Osteocyte (in vitro differentiated cells): ENCODE measurements at regions not wholly inside any gene's neighbourhood (a gene's known extent, or its start where the extent isn't known, plus 50 kb on each side); places are given as distances from the start of the nearest gene placed in this dataset.

ENCODE experiments used
- DNase-seq: peaks from one replicate; pipeline ENCODE4 v3.0.0; 2021; ENCODE audit warnings: mixed read lengths; ENCODE audit not compliant: unreplicated experiment; ENCODE audit errors: extremely low spot score
- H3K27ac Mint-ChIP-seq: one replicate; pipeline ENCODE4 v1.8.0; 2021; ENCODE audit warnings: mild to moderate bottlenecking, mixed read lengths; ENCODE audit not compliant: unreplicated experiment
- H3K27me3 Mint-ChIP-seq: one replicate; pipeline ENCODE4 v1.8.0; 2021; ENCODE audit warnings: mixed read lengths; ENCODE audit not compliant: unreplicated experiment
- H3K36me3 Mint-ChIP-seq: one replicate; pipeline ENCODE4 v1.8.0; 2021; ENCODE audit warnings: mixed read lengths; ENCODE audit not compliant: unreplicated experiment
- H3K4me1 Mint-ChIP-seq: one replicate; pipeline ENCODE4 v1.8.0; 2021; ENCODE audit warnings: mixed read lengths; ENCODE audit not compliant: unreplicated experiment
- H3K4me3 Mint-ChIP-seq: one replicate; pipeline ENCODE4 v1.8.0; 2021; ENCODE audit warnings: mild to moderate bottlenecking, moderate library complexity, mixed read lengths; ENCODE audit not compliant: unreplicated experiment
- H3K9me3 Mint-ChIP-seq: one replicate; pipeline ENCODE4 v1.8.0; 2021; ENCODE audit warnings: mixed read lengths; ENCODE audit not compliant: unreplicated experiment
- TF ChIP-seq, protein P1 (sequence below): fragments of 200-600 bp; sonication (generic); IDR thresholded peaks from 2 replicates; pipeline ENCODE4 v1.5.0; 2021; ENCODE audit warnings: antibody characterized with exemption, mild to moderate bottlenecking, moderate library complexity

- Mint-ChIP-seq H3K4me1 (peaks cover 10% of the 10 kb centered on the region), H3K27me3 (no peaks in the 10 kb centered on the region), H3K27ac (no peak overlapping the region), H3K36me3 (no peaks in the 10 kb centered on the region), H3K4me3 (no peak overlapping the region), H3K9me3 (no peaks in the 10 kb centered on the region)
- TF ChIP-seq, protein P1, sequence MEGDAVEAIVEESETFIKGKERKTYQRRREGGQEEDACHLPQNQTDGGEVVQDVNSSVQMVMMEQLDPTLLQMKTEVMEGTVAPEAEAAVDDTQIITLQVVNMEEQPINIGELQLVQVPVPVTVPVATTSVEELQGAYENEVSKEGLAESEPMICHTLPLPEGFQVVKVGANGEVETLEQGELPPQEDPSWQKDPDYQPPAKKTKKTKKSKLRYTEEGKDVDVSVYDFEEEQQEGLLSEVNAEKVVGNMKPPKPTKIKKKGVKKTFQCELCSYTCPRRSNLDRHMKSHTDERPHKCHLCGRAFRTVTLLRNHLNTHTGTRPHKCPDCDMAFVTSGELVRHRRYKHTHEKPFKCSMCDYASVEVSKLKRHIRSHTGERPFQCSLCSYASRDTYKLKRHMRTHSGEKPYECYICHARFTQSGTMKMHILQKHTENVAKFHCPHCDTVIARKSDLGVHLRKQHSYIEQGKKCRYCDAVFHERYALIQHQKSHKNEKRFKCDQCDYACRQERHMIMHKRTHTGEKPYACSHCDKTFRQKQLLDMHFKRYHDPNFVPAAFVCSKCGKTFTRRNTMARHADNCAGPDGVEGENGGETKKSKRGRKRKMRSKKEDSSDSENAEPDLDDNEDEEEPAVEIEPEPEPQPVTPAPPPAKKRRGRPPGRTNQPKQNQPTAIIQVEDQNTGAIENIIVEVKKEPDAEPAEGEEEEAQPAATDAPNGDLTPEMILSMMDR = no peak
- DNase-seq = no peak
These were observed 207.3 kb upstream of the POT1 start for GRCh38 chr7:125136755-125137532.

- Mint-ChIP-seq H3K4me1 (peaks cover 10% of the 10 kb centered on the region), H3K4me3 (no peak overlapping the region), H3K27me3 (no peaks in the 10 kb centered on the region), H3K36me3 (no peaks in the 10 kb centered on the region), H3K27ac (no peak overlapping the region), H3K9me3 (no peaks in the 10 kb centered on the region)
- TF ChIP-seq, protein P1 = no peak
- no peak for DNase-seq
These were observed 206.7 kb upstream of the POT1 start for GRCh38 chr7:125136341-125136740.

DNA sequence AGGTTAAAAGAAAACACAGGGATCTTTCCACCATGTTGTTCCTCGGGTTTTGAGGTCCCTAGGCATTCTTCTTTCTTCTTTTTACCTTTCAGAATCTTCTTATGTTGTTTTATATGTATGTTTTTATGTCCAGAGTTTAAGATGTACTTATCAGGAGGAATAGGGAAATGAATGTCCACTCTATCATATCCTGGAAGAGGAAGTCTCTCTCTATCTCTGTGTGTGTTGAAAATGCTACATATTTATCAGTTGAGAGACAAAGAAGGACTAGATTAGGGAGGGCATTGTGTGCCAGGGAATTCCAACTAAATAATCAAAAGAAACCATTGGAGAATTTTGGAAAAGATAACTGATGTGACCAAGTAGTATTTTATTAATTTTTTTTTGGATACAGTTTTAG is 200.5 kb upstream of the POT1 start:
- DNase-seq = no peak
- H3K4me1 Mint-ChIP-seq = peaks cover 16% of the 10 kb centered on the region
- TF ChIP-seq, protein P1 = no peak
- no peaks in the 10 kb centered on the region for H3K27me3 Mint-ChIP-seq
- H3K27ac Mint-ChIP-seq = no peak overlapping the region
- H3K36me3 Mint-ChIP-seq = no peaks in the 10 kb centered on the region
- no peak overlapping the region for H3K4me3 Mint-ChIP-seq
- H3K9me3 Mint-ChIP-seq = no peaks in the 10 kb centered on the region

DNA sequence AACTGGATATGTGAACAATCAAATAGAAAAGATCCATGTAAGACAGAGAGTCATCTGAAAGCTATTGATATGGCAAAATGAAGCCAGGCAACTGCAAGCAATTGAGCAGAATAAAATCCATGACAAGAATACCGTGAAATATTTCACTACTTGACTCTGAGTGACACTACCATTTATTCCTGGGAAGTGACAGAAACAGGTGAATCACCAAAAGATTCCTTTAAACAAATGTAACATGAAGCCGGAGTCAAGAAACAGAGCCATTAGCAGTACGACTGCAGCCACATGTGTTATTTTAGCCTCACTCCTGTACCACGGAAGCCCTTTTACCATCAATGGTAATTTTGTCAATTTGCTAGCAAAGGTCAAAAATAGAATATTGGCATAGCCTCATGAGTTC is 197.7 kb upstream of the POT1 start:
- TF ChIP-seq, protein P1 = no peak
- H3K27me3 Mint-ChIP-seq = no peaks in the 10 kb centered on the region
- H3K9me3 Mint-ChIP-seq = peaks cover 6% of the 10 kb centered on the region
- H3K4me3 Mint-ChIP-seq = no peak overlapping the region
- DNase-seq = no peak
- peaks cover 16% of the 10 kb centered on the region for H3K4me1 Mint-ChIP-seq
- H3K36me3 Mint-ChIP-seq = no peaks in the 10 kb centered on the region
- H3K27ac Mint-ChIP-seq = no peak overlapping the region

GRCh38 chr7:125126376-125126775 is 196.8 kb upstream of the POT1 start:
- Mint-ChIP-seq H3K9me3 (peaks cover 6% of the 10 kb centered on the region), H3K27me3 (no peaks in the 10 kb centered on the region), H3K27ac (peak overlapping the region; percentile 45), H3K4me3 (no peak overlapping the region), H3K4me1 (peaks cover 16% of the 10 kb centered on the region), H3K36me3 (no peaks in the 10 kb centered on the region)
- no peak for DNase-seq
- TF ChIP-seq, protein P1 = no peak
